Neural crest cell (in vitro differentiated cells): ENCODE measurements at regions not wholly inside any gene's neighbourhood (a gene's known extent, or its start where the extent isn't known, plus 50 kb on each side); places are given as distances from the start of the nearest gene placed in this dataset.

Experiments used
- DNase-seq: peaks from one replicate; pipeline ENCODE4 v3.0.0; 2021; ENCODE audit warnings: low read depth, mixed read lengths, low spot score
- H3K27ac Mint-ChIP-seq: one replicate; pipeline ENCODE4 v1.8.0; 2021; ENCODE audit warnings: mild to moderate bottlenecking, mixed read lengths; ENCODE audit not compliant: unreplicated experiment
- H3K27me3 Mint-ChIP-seq: 2 replicates; pipeline ENCODE4 v1.8.0; 2021; ENCODE audit warnings: low read depth, mild to moderate bottlenecking, mixed read lengths
- H3K36me3 Mint-ChIP-seq: 2 replicates; pipeline ENCODE4 v1.8.0; 2021; ENCODE audit warnings: low read depth, mild to moderate bottlenecking, mixed read lengths
- H3K4me1 Mint-ChIP-seq: 2 replicates; pipeline ENCODE4 v1.8.0; 2021; ENCODE audit warnings: mixed read lengths
- H3K4me3 Mint-ChIP-seq: one replicate; pipeline ENCODE4 v1.8.0; 2021; ENCODE audit warnings: mild to moderate bottlenecking, mixed read lengths
- H3K9me3 Mint-ChIP-seq: 2 replicates; pipeline ENCODE4 v1.8.0; 2021; ENCODE audit warnings: mixed read lengths
- TF ChIP-seq, protein P1 (sequence below): fragments of 200-600 bp; sonication (generic); conservative IDR thresholded peaks from 2 replicates; pipeline ENCODE4 v1.5.0; 2021; ENCODE audit warnings: antibody characterized with exemption, mild to moderate bottlenecking

- Mint-ChIP-seq H3K4me3 (no peak overlapping the region), H3K27me3 (no peaks in the 10 kb centered on the region), H3K4me1 (no peaks in the 10 kb centered on the region), H3K36me3 (peaks cover 18% of the 10 kb centered on the region), H3K9me3 (no peaks in the 10 kb centered on the region), H3K27ac (no peak overlapping the region)
- DNase-seq, result no peak
- TF ChIP-seq, protein P1, sequence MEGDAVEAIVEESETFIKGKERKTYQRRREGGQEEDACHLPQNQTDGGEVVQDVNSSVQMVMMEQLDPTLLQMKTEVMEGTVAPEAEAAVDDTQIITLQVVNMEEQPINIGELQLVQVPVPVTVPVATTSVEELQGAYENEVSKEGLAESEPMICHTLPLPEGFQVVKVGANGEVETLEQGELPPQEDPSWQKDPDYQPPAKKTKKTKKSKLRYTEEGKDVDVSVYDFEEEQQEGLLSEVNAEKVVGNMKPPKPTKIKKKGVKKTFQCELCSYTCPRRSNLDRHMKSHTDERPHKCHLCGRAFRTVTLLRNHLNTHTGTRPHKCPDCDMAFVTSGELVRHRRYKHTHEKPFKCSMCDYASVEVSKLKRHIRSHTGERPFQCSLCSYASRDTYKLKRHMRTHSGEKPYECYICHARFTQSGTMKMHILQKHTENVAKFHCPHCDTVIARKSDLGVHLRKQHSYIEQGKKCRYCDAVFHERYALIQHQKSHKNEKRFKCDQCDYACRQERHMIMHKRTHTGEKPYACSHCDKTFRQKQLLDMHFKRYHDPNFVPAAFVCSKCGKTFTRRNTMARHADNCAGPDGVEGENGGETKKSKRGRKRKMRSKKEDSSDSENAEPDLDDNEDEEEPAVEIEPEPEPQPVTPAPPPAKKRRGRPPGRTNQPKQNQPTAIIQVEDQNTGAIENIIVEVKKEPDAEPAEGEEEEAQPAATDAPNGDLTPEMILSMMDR, result no peak
Observed at GRCh38 chr1:206420471-206420870, 49.8 kb upstream of the IKBKE start.
